Endodermal cell (in vitro differentiated cells): ENCODE measurements at regions not wholly inside any gene's neighbourhood (a gene's known extent, or its start where the extent isn't known, plus 50 kb on each side); places are given as distances from the start of the nearest gene placed in this dataset.
A peak's percentile ranks its signal among the peaks of the same experiment; 100 is the strongest.

ENCODE experiments used
- DNase-seq: peaks from one replicate; pipeline ENCODE4 v3.0.0-alpha.2; 2017
- H3K27ac ChIP-seq: 2 replicates; pipeline ENCODE4 v1.5.1; 2013; ENCODE audit warnings: mild to moderate bottlenecking, low read depth, low read length, moderate library complexity
- H3K27me3 ChIP-seq: 2 replicates; pipeline ENCODE4 v1.6.1; 2013; ENCODE audit warnings: mild to moderate bottlenecking, low read length, moderate library complexity; ENCODE audit not compliant: insufficient read depth, control insufficient read depth, poor library complexity, severe bottlenecking
- H3K36me3 ChIP-seq: 2 replicates; pipeline ENCODE4 v1.7.0; 2013; ENCODE audit warnings: mild to moderate bottlenecking, low read length, moderate library complexity; ENCODE audit not compliant: control insufficient read depth, insufficient read depth
- H3K4me1 ChIP-seq: one replicate; pipeline ENCODE4 v1.7.0; 2013; ENCODE audit warnings: low read length; ENCODE audit not compliant: control insufficient read depth, insufficient read depth
- H3K4me3 ChIP-seq: 2 replicates; pipeline ENCODE4 v1.5.1; 2013; ENCODE audit warnings: mild to moderate bottlenecking, low read length, moderate library complexity
- H3K9ac ChIP-seq: 2 replicates; pipeline ENCODE4 v1.6.1; 2013; ENCODE audit warnings: mild to moderate bottlenecking, low read length, moderate library complexity; ENCODE audit not compliant: poor library complexity, severe bottlenecking; ENCODE audit errors: extremely low read depth
- H3K9me3 ChIP-seq: 2 replicates; pipeline ENCODE4 v1.6.1; 2013; ENCODE audit warnings: mild to moderate bottlenecking, low read length, moderate library complexity; ENCODE audit not compliant: control insufficient read depth
- H3K27ac Mint-ChIP-seq: 2 replicates; pipeline ENCODE4 v1.8.0; 2020; ENCODE audit warnings: mixed read lengths
- H3K27me3 Mint-ChIP-seq: 2 replicates; pipeline ENCODE4 v1.8.0; 2021; ENCODE audit warnings: mild to moderate bottlenecking, mixed read lengths; ENCODE audit not compliant: insufficient read depth
- H3K36me3 Mint-ChIP-seq: 2 replicates; pipeline ENCODE4 v1.8.0; 2020; ENCODE audit warnings: low read depth, mixed read lengths
- H3K4me1 Mint-ChIP-seq: 2 replicates; pipeline ENCODE4 v1.8.0; 2020; ENCODE audit warnings: mixed read lengths
- H3K4me3 Mint-ChIP-seq: 2 replicates; pipeline ENCODE4 v1.8.0; 2020; ENCODE audit warnings: mild to moderate bottlenecking, moderate library complexity, mixed read lengths
- H3K9me3 Mint-ChIP-seq: 2 replicates; pipeline ENCODE4 v1.8.0; 2020; ENCODE audit warnings: mild to moderate bottlenecking, mixed read lengths
- WGBS, 2 experiments: methylation state at CpG; one replicate each; pipeline versions ENCODE4 v1.1.5 to v1.1.7; 2013; ENCODE audit warnings: missing lambda C conversion rate in 2 of 2, mixed read lengths in 1 of 2; ENCODE audit not compliant: insufficient coverage in 1 of 2, insufficient read length in 1 of 2; 5-methylcytosine and 5-hydroxymethylcytosine counted together
- TF ChIP-seq, protein P1 (sequence below): fragments of 200-600 bp; sonication (generic); conservative IDR thresholded peaks from 2 replicates; pipeline ENCODE4 v1.5.0; 2021; ENCODE audit warnings: antibody characterized with exemption, mild to moderate bottlenecking

DNA sequence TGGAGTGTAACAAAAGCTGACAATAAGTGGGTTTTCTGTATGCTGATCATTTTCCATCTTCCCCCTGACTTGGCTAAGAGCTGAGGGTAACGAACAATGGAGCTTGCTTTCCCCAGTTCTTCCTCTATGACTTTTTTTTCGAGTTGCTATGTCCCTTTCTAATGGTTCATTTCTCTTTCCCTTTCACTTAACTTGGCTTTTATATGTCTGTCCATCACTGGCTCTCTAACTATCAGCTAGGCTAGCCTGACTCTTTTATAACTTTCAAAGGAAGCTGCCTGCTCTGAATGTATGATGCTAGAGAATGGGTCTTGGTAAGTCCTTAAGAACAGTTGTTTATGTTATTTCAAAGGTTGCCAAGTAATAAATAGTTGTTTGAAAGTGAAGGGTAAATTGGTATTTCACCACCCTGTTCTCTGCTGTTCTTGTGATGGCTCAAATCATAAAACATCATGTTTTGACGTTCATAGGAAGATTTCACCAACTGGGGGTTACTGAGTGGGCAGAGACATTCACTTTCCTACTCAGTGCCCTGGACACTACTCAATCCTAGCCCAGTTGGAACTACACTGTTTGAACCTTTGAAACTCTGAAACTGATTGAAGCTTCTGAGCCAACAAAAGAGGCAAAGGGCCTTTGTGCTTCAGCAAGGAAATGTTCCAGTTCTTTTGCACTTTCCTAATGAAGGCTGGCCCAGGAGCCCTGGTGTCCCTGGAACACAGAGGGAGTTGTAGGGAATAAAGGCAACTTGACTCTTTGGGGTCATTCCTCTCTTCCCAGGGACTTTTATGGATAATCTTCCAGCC lies 85.4 kb upstream of the PHYHIPL start:
- Histone ChIP-seq H3K27me3 (no peaks in the 10 kb centered on the region), H3K9me3 (no peaks in the 10 kb centered on the region), H3K36me3 (no peaks in the 10 kb centered on the region), H3K4me3 (no peak overlapping the region), H3K27ac (peak overlapping the region; percentile 64), H3K4me1 (no peaks in the 10 kb centered on the region), H3K9ac (no peak overlapping the region)
- Mint-ChIP-seq H3K4me3 (no peak overlapping the region), H3K4me1 (peaks cover 7% of the 10 kb centered on the region), H3K9me3 (no peaks in the 10 kb centered on the region), H3K36me3 (no peaks in the 10 kb centered on the region), H3K27ac (no peak overlapping the region), H3K27me3 (no peaks in the 10 kb centered on the region)
- TF ChIP-seq, protein P1, sequence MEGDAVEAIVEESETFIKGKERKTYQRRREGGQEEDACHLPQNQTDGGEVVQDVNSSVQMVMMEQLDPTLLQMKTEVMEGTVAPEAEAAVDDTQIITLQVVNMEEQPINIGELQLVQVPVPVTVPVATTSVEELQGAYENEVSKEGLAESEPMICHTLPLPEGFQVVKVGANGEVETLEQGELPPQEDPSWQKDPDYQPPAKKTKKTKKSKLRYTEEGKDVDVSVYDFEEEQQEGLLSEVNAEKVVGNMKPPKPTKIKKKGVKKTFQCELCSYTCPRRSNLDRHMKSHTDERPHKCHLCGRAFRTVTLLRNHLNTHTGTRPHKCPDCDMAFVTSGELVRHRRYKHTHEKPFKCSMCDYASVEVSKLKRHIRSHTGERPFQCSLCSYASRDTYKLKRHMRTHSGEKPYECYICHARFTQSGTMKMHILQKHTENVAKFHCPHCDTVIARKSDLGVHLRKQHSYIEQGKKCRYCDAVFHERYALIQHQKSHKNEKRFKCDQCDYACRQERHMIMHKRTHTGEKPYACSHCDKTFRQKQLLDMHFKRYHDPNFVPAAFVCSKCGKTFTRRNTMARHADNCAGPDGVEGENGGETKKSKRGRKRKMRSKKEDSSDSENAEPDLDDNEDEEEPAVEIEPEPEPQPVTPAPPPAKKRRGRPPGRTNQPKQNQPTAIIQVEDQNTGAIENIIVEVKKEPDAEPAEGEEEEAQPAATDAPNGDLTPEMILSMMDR = no peak
- no peak for DNase-seq
- WGBS, 2 experiments = 87 to 89% methylated on average over 3 of the region's 3 CpGs

DNA sequence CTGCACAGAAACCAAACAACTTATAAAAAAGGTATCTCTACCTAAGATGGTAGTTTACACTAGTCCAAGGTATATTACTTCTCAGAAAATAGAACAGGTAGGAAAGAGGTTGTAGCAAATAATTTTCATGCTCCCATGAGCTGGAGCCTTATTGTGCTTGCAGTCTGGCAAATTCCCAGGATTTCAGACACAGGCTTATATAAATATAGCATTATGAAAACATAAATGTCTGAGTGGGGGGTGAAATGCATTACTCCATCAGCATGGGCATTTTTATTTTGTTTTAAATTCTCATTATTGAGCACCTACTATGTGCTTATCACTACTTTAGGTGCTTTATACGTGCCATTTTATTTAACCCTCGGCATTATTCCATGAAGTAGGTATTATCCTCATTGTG lies 83.0 kb upstream of the PHYHIPL start:
- Histone ChIP-seq H3K4me1 (no peaks in the 10 kb centered on the region), H3K27ac (no peak overlapping the region), H3K9me3 (no peaks in the 10 kb centered on the region), H3K36me3 (no peaks in the 10 kb centered on the region), H3K27me3 (no peaks in the 10 kb centered on the region), H3K4me3 (no peak overlapping the region), H3K9ac (no peak overlapping the region)
- H3K4me3 Mint-ChIP-seq = no peak overlapping the region
- no peak overlapping the region for H3K27ac Mint-ChIP-seq
- H3K36me3 Mint-ChIP-seq = no peaks in the 10 kb centered on the region
- 100% methylated on average over 2 of the region's 2 CpGs; no CpG with 5 or more reads in 1 of the 2 experiments for WGBS, 2 experiments
- no peaks in the 10 kb centered on the region for H3K9me3 Mint-ChIP-seq
- no peak for DNase-seq
- TF ChIP-seq, protein P1 = no peak
- no peaks in the 10 kb centered on the region for H3K27me3 Mint-ChIP-seq
- peaks cover 7% of the 10 kb centered on the region for H3K4me1 Mint-ChIP-seq

DNA sequence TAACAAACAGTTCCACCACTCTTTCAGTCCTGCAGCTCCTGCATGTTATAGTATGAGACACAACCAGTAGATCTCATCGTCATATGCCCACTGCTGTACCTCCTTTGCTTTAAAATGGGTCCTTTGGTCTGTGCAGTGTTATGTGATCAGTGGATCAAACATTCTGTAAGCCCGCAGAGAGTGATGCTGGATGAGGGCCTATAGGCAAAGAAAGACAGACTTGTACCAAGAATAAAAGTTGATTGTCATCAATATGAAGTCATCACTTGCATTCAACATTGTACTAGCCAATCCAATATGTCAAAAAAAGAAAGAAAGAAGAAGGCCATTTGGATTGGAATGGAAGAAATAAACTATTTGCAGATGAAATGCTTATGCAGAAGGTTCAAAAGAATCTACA lies 79.8 kb upstream of the PHYHIPL start:
- Mint-ChIP-seq H3K4me3 (no peak overlapping the region), H3K27me3 (no peaks in the 10 kb centered on the region), H3K4me1 (peaks cover 7% of the 10 kb centered on the region), H3K27ac (no peak overlapping the region), H3K36me3 (no peaks in the 10 kb centered on the region), H3K9me3 (no peaks in the 10 kb centered on the region)
- TF ChIP-seq, protein P1 = no peak
- no peak for DNase-seq
- no peaks in the 10 kb centered on the region for H3K36me3 ChIP-seq
- H3K9me3 ChIP-seq = no peaks in the 10 kb centered on the region
- H3K4me1 ChIP-seq = no peaks in the 10 kb centered on the region
- 97% methylated on average over 2 of the region's 2 CpGs; no CpG with 5 or more reads in 1 of the 2 experiments for WGBS, 2 experiments
- H3K9ac ChIP-seq = no peak overlapping the region
- no peaks in the 10 kb centered on the region for H3K27me3 ChIP-seq
- no peak overlapping the region for H3K27ac ChIP-seq
- H3K4me3 ChIP-seq = no peak overlapping the region
